GM18499 (cell line): ENCODE measurements at regions not wholly inside any gene's neighbourhood (a gene's known extent, or its start where the extent isn't known, plus 50 kb on each side); places are given as distances from the start of the nearest gene placed in this dataset.
"Not testable (repeated sequence)": the region's sequence is repeated elsewhere in the genome, so short reads cannot be mapped to it uniquely, and the experiment has no call there.

Experiments used
- ATAC-seq: cut with Tn5 transposase; IDR thresholded peaks from one replicate; pipeline ENCODE4 v1.9.1; 2021; ENCODE audit warnings: moderate number of reproducible peaks; ENCODE audit not compliant: insufficient read depth, unreplicated experiment

GRCh38 chr6:6987749-6988148 is 120.0 kb upstream of the RREB1 start:
- ATAC-seq: no peak

DNA sequence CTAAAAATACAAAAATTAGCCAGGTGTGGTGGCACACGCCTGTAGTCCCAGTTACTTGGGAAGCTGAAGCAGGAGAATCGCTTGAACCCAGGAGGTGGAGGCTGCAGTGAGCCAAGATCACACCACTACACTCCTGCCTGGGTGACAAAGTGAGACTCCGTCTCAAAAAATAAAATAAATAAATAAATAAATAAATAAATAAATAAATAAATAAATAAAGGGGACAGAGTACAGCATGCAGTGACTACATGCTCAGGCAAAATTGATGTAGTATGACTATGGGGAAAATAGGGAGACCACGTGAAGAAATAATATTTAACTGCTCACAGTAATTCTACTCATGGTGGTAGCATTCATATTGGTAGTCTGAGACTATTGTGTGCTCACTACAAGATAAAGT is 117.7 kb upstream of the RREB1 start:
- not testable (repeated sequence) for ATAC-seq

GRCh38 chr6:6993503-6994237 is 114.1 kb upstream of the RREB1 start:
- ATAC-seq: no peak

DNA sequence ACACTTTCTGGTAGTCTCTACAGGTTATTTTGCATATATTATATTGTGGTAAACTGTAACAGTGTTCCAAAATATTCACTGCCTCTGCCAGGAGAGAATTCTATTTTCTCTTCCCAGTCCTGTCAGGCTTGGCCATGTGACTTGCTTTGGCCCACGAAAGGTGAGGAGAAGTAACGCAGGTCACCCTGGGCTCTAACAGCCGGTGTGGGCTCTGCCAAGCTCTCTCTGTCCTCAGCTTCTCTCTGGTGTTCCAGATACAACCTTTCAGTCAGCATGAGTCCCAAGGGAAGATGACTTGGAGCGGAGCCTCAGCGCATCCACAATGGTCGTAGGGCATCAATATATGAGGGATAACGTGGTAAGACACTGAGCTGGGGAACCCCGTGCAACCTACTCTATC is 113.0 kb upstream of the RREB1 start:
- no peak for ATAC-seq

DNA sequence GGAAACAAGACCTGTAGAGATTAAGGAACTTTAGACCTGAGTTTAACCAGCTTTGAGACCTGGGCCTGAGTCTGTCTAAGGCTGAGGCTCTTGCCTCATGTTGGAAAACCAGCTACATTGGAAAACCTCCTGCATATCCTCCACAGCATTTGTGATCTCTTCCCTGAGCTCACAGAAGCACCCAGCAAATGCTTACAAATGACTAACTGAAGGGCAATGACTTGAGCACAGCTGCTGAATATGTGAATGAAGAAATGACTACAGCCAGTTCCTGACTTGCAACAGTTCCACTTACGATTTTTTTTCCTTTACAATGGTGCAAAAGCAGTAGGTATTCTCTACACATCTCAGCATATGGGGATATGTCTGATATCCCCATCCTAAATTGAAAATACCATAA is 112.4 kb upstream of the RREB1 start:
- no peak for ATAC-seq

DNA sequence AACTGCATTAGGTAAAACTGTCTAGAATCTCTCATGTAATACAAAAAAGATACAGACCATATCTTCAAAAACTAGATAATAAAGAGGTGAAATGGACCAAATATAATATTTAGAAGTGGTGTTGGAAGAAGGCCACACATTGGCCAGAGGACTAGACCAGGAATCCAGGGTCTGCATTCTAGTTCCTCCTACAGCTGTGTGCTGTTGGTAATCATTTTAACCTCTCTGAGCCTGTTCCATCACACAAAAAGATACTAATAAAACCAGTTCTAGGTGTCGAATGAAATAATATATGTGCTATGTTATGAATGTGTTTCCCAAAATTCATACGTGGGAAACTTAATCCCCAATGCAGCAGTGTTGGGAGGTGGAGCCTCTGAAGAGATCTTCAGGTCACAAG is 111.6 kb upstream of the RREB1 start:
- ATAC-seq: no peak

- no peak for ATAC-seq
These were observed 110.2 kb upstream of the RREB1 start for GRCh38 chr6:6997263-6998193.

DNA sequence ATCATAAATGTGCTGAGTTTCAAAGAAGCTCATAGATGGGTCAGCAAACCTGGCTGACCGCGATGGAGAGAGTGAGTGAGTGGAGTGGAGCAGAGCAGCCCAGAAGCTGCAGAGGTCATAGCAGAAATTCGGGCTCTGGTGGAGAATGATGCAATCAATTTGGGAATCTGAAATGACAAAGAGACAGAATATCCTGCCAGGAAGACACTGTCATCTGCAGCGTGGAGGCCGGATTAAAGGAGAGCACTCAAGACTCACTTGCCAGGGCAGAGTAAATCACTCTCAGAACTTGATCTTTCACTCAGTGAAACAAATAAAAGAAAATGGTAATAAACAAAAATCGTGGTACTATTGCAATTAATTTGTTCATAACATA is 109.6 kb upstream of the RREB1 start:
- ATAC-seq: no peak

DNA sequence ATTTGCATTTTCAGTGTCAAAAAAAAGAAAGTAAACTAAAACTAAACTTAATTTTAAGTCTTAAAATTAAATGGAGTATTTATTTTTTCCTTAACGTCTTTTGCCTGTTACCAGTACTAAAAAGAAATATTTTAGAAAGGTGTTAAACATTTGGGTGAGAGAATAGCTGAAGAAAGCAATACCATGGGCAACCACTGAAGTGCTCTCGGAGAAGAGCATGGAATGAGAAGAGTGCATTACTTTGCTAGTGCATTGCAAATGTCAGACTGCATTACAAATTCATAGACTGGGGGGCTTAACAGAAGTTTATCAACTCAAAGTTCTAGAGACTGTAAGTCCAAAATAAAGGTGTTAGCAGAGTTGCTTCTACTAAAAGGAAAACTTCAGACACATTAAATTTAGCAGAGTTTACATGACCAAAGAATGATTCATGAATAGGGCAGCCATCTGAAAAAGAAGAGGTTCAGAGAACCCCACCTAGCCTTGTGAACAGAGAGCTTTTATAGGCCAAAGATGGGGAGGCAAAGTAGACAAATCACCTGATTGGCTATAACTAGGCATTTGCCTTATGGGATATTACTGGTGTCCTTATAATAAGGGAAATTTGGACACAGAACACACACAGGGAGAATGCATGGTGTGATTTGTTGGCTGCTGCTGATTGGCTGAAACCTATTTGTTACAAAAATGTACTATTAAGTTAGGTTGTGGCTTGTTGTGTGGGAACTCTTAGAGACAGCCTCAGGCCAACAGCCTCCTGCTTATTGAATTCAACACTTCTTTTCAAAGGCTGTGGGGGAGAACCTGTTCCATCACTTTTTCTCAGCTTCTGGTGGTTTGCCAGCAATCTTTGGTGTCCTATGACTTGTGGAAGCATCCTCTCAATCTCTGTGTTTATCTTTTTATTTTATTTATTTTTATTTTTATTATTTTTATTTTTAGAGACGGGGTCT is 106.7 kb upstream of the RREB1 start:
- ATAC-seq: no peak

DNA sequence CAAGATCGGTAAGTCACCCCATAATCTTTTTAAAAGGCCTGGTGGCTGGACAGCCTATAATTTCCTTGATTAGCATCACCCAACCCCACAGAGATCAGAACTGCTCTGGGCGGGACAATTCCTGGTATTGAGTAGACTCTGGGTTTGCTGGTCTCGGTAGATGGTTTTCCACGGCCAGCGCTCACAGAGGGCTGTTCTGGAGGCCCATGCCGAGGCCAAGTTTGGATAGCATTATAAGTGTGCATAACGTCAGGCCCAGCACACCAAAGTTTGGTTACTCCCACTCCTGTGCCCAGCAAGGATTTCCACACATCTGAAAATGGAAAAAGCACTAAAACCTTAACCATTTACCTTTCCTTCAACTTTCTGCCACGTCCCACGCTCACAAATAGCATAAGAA is 104.7 kb upstream of the RREB1 start:
- ATAC-seq: no peak

- no peak for ATAC-seq
These were observed 103.0 kb upstream of the RREB1 start for GRCh38 chr6:7004581-7005297.

GRCh38 chr6:7006515-7007191 is 101.1 kb upstream of the RREB1 start:
- no peak for ATAC-seq

DNA sequence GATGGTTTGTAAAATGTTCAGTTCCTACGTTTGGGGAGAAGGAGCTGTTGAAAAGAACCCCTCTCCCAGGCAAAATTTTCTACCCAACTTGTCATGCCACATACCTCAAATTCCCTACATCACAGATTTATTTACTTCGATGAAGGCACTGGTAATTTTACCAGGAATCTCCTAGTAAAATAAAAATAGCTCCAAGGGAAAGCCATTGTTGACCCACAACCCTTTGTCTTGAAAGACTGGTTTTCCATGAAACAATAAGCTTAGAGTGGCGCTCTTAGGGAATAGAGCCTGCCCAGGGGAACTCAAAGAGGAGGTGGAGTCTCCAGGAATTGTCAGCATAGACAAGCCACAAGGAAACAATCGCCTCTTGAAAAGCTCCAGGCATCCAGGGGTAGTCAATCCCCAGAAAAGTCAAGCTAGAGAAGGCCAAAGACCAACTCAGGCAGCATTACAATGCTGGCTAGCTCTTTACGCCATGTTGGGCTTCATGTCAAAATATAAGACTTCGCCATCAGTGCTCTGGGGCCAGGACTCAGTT is 99.2 kb upstream of the RREB1 start:
- no peak for ATAC-seq

DNA sequence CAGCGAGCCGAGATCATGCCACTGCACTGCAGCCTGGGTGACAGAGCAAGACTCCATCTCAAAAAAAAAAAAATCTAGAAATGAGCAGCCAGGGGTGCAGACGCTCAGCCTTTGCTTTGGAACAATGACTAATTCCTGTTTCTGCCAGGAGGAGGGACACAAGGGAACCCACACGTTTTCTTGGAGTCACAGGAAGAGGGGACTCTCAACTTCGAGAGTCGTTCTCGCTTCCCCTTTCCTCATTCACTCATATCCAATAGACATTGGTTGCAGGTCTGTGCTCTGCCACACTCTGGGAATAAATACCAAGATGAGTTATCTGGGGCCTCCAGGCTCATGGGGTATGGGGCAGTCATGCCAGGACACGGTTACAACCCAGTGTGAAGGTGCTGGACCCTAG is 91.5 kb upstream of the RREB1 start:
- ATAC-seq: no peak

DNA sequence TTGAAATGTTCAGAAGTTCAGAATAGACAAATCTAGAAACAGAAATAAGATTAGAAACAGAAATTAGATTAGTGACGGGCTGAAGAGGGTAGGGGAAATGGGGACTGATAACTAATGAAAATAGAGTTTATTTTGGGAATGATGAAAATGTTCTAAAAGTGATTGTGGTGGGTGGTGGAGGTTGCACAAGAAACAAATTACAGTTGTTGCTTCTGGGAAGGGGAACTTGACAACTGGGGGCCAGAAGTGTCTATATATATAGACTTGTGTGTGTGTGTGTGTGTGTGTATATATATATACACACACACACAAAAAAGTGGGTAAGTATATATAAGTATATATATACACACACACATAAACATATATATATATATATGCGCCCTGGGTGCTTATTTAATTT is 86.5 kb upstream of the RREB1 start:
- no peak for ATAC-seq

DNA sequence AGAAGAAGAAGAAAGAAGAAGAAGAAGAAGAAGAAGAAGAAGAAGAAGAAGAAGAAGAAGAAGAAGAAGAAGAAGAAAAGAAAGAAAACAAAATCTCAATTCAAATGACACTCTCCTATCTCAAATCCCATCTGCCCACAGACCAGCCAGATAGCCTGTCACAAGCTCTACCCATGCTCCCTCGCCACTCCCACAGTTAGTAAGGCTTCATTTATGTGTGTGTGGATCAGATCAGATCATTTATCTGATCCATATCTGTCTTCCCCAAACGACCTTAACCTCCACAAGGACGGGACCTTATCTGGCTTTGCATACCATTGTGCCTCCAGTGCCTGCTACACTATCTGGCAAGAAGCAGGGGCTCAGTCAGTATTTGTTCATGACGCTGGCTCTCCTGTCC is 81.9 kb upstream of the RREB1 start:
- ATAC-seq: no peak

- ATAC-seq: not testable (repeated sequence)
These were observed 78.8 kb upstream of the RREB1 start for GRCh38 chr6:7028963-7029362.

- ATAC-seq: not testable (repeated sequence)
These were observed 76.8 kb upstream of the RREB1 start for GRCh38 chr6:7030968-7031367.

DNA sequence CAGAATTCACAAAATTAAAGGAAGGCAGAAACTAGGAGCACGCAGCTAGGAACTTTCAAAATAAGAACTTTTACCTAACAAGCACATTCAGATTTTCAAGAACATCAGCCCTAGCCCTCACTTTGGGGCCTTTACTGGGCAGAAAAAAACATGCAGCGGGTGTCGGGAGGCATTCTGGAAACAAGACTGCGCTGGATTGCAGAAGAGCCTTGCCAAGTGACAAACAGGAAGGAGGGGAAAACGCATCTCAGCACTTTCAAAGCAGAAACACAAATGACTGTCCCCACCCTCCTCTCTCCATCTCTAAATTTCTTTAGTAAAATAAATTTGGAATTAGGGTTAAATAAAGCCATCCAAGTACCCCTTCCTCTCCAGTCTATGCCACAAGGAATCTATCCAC is 74.6 kb upstream of the RREB1 start:
- no peak for ATAC-seq
